T-helper 1 cell treated with Interleukin-12 subunit alpha and Interleukin-12 subunit beta and Interleukin-4 antibody, amounts not matched to agents 30 μg/mL and 1 μg/mL, for 36 hours (primary cell): ENCODE measurements at regions not wholly inside any gene's neighbourhood (a gene's known extent, or its start where the extent isn't known, plus 50 kb on each side); places are given as distances from the start of the nearest gene placed in this dataset.

Experiments
- H3K27ac Mint-ChIP-seq: one replicate; pipeline ENCODE4 v1.8.0; 2021; ENCODE audit warnings: mild to moderate bottlenecking, mixed read lengths
- H3K27me3 Mint-ChIP-seq: one replicate; pipeline ENCODE4 v1.8.0; 2021; ENCODE audit warnings: low read depth, mixed read lengths
- H3K36me3 Mint-ChIP-seq: one replicate; pipeline ENCODE4 v1.8.0; 2021; ENCODE audit warnings: low read depth, mixed read lengths
- H3K4me1 Mint-ChIP-seq: one replicate; pipeline ENCODE4 v1.8.0; 2021; ENCODE audit warnings: low read depth, mixed read lengths
- H3K4me3 Mint-ChIP-seq: one replicate; pipeline ENCODE4 v1.8.0; 2021; ENCODE audit warnings: mild to moderate bottlenecking, moderate library complexity, mixed read lengths
- H3K9me3 Mint-ChIP-seq: one replicate; pipeline ENCODE4 v1.8.0; 2021; ENCODE audit warnings: mixed read lengths

DNA sequence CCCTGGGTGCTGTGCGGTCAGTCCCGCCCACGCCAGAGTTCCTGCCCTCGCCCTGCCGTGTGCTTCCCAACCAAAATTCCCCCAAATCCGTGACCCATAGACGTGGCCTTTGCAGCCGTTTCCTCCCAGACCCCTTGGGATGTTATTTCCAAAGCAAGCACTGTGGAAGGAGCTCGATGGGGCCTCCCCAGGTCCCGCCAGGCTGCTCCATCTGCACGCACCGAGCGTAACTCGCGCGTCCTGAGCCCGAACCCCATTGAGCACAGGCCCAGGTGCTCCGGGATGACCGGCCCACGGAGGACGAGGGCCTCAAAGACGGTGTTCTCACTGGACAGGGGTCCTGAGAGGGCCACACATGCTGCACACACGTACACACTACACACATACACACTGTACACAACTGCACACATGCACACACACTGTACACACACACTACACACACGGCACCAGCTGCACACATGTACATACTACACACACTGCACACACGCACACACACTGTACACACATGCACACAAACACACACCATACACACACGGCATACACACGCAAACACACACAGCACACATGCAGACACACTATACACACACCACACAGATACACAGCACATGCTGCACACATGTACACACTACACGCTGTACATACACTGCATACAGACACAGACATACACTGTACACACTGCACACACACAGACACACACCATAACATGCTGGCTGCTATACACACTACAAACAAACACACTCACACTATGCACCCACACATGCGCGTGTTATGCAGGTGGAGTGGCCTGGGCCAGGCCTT, 431.2 kb upstream of the SALL3 start:
- Mint-ChIP-seq H3K4me3 (no peak overlapping the region), H3K36me3 (no peaks in the 10 kb centered on the region), H3K27me3 (no peaks in the 10 kb centered on the region), H3K9me3 (peaks cover 18% of the 10 kb centered on the region), H3K27ac (no peak overlapping the region), H3K4me1 (no peaks in the 10 kb centered on the region)

DNA sequence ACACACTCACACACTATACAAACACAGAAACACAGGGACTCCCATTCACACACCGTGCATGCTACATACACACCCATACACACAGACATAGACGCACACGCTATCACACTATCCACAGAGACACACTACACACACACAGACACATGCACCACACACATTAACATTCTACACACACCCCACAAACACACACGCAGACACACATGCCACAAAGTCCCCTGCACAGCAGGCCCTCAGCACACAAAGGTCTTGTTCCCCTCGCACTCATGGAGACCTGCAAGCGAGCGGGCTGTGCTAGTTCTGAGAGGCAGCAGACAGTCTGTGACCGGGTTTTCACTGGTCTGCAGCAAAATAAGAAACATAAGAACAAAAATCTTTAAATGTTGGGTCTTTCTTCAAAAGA, 429.6 kb upstream of the SALL3 start:
- no peak overlapping the region for H3K4me3 Mint-ChIP-seq
- peaks cover 25% of the 10 kb centered on the region for H3K9me3 Mint-ChIP-seq

DNA sequence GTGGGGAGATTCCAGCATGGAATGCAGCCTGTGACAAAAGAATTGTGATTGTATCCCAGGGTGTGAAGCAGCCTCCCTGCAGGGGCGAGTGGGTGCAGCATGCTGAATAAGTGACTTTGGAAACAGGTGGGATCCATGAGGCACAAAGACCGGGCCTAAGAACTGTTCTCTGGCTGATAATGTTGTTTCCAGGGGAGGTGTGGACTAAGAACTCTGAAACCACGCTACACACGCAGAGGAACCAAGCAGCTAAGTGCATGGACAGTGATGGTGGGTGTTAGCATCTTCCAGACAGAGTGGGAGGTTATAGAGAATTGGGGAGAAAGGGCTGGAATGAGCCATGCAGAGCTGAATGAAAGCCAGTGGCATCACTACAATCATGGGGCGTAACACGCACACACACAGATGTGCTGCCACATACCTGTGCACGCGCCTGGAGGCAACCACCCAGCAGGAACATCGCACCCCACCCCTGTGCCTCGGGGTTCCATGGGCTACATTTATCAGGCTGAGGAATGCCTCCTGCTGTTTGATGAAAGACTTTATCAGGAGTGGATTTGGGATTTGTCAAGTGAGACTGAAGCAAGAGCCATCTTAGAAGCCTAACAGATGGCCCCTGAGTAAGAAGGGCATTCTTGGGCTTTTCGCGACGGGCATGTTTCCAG, 424.5 kb upstream of the SALL3 start:
- Mint-ChIP-seq H3K27me3 (no peaks in the 10 kb centered on the region), H3K27ac (no peak overlapping the region), H3K4me3 (no peak overlapping the region), H3K36me3 (no peaks in the 10 kb centered on the region), H3K4me1 (no peaks in the 10 kb centered on the region), H3K9me3 (peaks cover 22% of the 10 kb centered on the region)

More for the DNA sequence above, 429.6 kb upstream of the SALL3 start:
- Mint-ChIP-seq H3K36me3 (no peaks in the 10 kb centered on the region), H3K27me3 (no peaks in the 10 kb centered on the region), H3K27ac (no peak overlapping the region), H3K4me1 (no peaks in the 10 kb centered on the region)

DNA sequence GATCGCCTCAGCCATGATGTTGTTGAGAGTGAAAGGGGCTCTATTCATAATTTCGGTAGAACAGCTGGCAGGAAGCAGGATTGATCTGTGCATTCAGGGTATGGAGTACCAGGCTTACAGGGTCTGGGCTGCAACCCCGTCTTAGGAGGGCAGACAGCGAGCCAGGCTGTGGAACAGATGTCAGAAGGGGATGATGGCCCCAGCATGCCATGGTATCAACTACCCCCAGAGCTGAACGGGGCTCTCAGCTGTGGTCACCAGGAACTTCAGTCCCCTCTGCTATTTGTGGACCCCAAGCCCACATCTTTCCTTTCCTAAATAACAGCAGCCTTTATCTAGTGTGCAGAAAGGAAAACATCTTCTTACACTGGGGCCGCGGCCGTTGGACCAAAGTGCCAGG, 422.2 kb upstream of the SALL3 start:
- Mint-ChIP-seq H3K4me1 (no peaks in the 10 kb centered on the region), H3K9me3 (peaks cover 22% of the 10 kb centered on the region), H3K27ac (no peak overlapping the region), H3K27me3 (no peaks in the 10 kb centered on the region), H3K36me3 (no peaks in the 10 kb centered on the region), H3K4me3 (no peak overlapping the region)

DNA sequence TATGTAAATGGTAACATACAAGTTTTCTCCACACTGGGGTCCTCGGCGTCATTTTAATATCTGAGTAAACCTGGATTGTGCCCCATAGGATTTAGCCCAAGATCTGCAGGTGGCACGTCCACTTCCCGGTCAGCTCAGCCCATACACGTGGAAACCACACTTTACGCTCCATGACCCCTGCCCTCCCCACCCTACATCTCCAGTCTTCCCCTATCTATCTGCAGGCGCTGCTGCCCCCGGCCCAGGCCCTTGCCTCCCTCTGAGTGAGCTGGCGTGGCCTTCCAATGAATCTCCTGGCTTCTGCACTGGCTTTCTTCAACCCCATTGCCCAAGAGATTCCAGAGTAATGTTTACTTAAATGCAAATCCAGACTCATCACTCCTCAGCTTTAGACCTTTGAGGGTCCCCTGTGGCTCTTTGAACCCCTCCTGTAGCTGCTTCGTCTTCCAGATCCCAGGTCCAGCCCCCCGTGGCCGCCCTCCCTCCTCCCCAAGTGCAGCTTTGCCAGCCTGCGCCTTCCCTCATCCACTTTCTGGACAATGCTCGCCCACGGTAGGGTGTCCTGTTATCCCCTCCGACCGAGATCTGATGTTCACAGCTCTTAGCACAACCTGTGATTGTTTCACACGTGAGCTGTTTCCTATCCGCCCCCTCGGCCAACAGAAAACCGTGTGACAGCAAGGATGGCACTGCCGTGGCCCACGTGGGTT, 421.4 kb upstream of the SALL3 start:
- Mint-ChIP-seq H3K9me3 (peaks cover 22% of the 10 kb centered on the region), H3K27me3 (no peaks in the 10 kb centered on the region), H3K4me3 (no peak overlapping the region), H3K36me3 (no peaks in the 10 kb centered on the region), H3K4me1 (no peaks in the 10 kb centered on the region), H3K27ac (no peak overlapping the region)

DNA sequence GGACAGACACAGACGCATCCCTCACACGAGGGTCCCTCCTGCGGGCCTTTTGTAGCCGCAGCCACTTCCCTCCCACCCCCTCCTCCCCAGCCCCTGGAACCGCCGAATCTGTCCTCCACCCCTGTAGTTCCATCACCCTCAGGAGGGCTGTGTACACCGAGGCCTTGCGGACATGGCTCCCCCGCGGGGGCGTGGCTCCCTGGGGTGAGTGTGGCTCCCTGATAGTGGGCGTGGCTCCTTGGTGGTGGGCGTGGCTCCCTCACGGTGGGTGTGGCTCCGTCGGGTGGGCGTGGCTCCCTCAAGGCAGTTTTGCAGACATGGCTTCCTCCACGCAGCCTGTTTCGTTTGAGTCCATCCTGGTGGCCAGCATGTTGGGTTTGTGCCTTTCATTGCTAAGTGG, 420.7 kb upstream of the SALL3 start:
- Mint-ChIP-seq H3K4me1 (no peaks in the 10 kb centered on the region), H3K9me3 (peaks cover 21% of the 10 kb centered on the region), H3K36me3 (no peaks in the 10 kb centered on the region), H3K4me3 (no peak overlapping the region), H3K27me3 (no peaks in the 10 kb centered on the region), H3K27ac (no peak overlapping the region)

DNA sequence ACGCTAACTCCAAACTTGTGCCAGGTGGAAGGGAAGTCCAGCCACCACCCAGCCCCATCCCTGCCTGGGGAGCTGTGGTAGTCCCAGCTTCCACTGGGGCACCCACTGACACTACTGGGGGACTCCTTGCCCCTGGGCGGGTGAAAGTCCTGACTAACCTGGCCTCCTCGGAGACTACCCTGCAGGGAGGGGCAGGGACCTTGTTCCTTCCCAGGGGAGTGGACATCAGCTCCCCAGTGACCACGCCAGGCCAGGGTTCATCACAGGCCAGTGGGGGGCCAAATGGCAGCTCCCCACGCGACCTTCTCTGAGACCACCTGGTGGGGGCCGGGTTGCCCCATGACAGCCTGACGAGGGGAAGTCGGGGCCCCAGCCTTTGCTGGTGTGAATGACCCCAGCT, 420.0 kb upstream of the SALL3 start:
- Mint-ChIP-seq H3K9me3 (peaks cover 15% of the 10 kb centered on the region), H3K4me1 (no peaks in the 10 kb centered on the region), H3K36me3 (no peaks in the 10 kb centered on the region), H3K27ac (no peak overlapping the region), H3K27me3 (no peaks in the 10 kb centered on the region), H3K4me3 (no peak overlapping the region)

DNA sequence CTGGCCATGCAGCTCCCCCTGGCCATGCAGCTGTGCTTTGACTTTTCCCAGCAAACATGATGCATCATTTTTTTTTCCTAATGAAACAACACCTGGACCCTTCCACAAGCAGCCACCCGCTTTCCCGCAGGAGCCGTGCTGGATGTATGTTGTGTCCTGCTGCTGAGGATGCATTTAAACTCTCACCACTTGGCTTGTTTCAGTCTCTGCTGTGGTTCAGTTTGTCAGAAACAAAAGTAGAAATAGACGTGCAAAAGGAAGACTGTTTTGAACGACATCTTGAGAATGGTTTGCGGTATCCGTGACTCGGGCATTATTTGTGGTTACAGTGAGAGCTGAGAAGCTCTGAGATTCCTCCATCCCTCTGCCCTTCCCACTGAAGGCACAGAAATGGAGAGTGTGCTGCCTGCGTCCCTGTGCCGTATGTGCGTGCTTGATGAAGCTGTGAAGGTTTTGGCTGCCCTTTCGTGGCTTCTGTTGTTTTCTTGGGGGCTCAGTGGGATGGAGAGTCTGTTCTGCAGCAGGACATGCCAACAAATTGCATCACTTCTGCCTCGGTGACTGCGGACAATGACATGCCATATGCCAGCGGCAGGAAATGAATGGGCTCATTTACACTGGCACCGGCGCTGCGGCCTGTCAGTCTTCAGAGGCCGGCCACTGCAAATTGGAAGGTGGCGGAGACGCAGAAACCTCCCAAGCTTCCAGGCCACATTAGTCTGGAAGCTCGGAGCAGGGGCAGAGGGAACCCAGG, 417.7 kb upstream of the SALL3 start:
- H3K36me3 Mint-ChIP-seq = no peaks in the 10 kb centered on the region
- peaks cover 9% of the 10 kb centered on the region for H3K9me3 Mint-ChIP-seq
- H3K4me3 Mint-ChIP-seq = no peak overlapping the region
- H3K4me1 Mint-ChIP-seq = no peaks in the 10 kb centered on the region
- H3K27ac Mint-ChIP-seq = no peak overlapping the region
- H3K27me3 Mint-ChIP-seq = no peaks in the 10 kb centered on the region

DNA sequence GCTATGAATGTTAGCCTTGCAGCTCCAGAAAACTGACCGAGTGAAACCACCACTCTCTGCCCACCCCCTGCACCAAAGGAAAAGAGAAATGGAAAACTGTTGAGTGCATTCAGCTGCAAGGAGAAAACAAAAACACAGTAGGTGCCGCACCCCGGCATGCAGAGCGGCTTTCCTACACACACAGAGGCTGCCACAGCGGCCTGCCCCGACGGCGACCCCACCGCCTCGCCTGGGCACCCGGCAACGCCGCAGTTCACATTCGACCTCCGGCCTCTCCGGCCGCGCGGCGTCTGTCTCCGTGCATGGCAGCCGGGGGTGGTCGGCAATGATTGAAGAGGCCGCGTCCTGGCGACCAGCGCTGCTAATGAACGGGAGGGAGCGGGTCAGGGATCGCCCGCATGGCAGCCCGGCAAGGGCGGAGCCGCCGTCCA, 417.1 kb upstream of the SALL3 start:
- Mint-ChIP-seq H3K4me1 (no peaks in the 10 kb centered on the region), H3K9me3 (peaks cover 13% of the 10 kb centered on the region), H3K4me3 (no peak overlapping the region), H3K36me3 (no peaks in the 10 kb centered on the region), H3K27ac (no peak overlapping the region), H3K27me3 (no peaks in the 10 kb centered on the region)

DNA sequence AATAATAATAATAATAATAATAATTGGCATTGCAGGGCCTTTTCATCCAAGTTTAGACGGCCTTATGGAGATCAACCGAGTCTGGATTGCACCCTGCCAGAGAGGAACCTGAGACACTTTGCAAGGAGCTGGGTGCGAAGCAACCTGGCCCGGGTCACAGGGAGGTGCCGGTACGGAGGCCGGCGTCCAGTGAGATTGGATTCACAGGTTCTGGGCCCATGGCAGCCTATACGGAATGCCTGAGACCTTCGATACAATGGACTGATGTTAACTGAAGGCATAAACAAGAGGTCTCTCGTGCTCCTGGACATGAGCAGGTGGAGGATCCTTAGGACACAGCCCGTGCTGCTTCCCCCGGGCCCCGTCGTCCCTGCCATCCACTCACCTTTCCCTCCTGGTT, 416.5 kb upstream of the SALL3 start:
- Mint-ChIP-seq H3K4me1 (no peaks in the 10 kb centered on the region), H3K27ac (no peak overlapping the region), H3K36me3 (no peaks in the 10 kb centered on the region), H3K27me3 (no peaks in the 10 kb centered on the region), H3K9me3 (peaks cover 13% of the 10 kb centered on the region), H3K4me3 (no peak overlapping the region)

DNA sequence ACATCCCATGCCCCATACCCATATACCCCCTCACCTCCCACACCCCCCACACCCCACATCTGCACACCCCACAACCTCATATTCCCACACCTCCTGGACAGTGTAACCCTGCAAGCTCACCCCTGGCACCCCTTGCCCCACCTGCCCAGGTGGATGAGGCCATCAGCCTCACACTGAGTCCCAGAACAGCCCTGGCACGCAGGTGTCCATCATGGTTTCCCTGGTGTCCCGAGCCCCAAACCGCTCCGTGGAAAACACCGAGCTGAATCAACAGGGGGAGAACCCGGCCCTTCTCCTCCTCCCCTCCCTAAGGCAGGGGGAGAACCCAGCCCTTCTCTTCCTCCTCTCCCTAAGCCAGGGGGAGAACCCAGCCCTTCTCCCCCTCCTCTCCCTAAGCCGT, 415.6 kb upstream of the SALL3 start:
- Mint-ChIP-seq H3K9me3 (peaks cover 19% of the 10 kb centered on the region), H3K27ac (no peak overlapping the region), H3K36me3 (no peaks in the 10 kb centered on the region), H3K4me1 (no peaks in the 10 kb centered on the region), H3K4me3 (no peak overlapping the region), H3K27me3 (no peaks in the 10 kb centered on the region)

DNA sequence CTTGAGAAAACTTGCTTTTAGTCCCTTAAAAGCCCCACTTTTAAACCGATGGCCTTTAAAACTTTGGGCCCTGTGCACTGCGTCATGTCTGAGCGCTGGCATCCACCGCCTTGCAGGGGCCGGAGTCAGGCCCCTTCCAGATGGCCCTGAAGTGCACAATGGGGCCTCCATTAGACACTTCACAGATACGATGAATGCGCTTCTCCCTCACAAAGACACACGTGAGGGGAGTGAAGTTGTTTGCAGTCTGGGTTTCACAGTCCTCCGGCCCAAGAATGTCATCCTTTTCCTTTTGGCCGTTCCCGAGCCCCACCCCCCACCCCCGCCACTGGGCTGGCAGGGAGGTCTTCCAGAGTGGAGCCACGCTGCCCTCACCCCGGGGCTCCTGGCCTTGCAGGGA, 415.1 kb upstream of the SALL3 start:
- H3K9me3 Mint-ChIP-seq = peaks cover 19% of the 10 kb centered on the region

DNA sequence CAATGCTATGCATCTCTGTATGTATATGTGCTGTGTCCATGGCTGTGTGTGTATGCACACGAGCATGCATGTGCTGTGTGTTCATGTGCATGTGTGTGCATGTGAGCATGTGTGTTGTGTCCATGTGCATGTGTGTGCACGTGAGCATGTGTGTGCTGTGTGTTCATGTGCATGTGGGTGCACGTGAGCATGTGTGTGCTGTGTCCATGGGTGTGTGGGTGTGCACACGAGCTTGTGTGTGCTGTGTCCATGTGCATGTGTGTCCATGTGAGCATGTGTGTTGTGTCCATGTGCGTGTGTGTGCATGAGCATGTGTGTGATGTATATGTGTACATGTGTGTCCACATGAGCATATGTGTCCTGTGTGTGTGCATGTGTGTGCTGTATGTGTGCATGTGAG, 414.4 kb upstream of the SALL3 start:
- peaks cover 21% of the 10 kb centered on the region for H3K9me3 Mint-ChIP-seq
- H3K27ac Mint-ChIP-seq = no peak overlapping the region
- H3K36me3 Mint-ChIP-seq = no peaks in the 10 kb centered on the region
- H3K4me1 Mint-ChIP-seq = no peaks in the 10 kb centered on the region
- no peak overlapping the region for H3K4me3 Mint-ChIP-seq
- no peaks in the 10 kb centered on the region for H3K27me3 Mint-ChIP-seq

More for the DNA sequence above, 415.1 kb upstream of the SALL3 start:
- Mint-ChIP-seq H3K27me3 (no peaks in the 10 kb centered on the region), H3K36me3 (no peaks in the 10 kb centered on the region), H3K27ac (no peak overlapping the region), H3K4me1 (no peaks in the 10 kb centered on the region), H3K4me3 (no peak overlapping the region)

DNA sequence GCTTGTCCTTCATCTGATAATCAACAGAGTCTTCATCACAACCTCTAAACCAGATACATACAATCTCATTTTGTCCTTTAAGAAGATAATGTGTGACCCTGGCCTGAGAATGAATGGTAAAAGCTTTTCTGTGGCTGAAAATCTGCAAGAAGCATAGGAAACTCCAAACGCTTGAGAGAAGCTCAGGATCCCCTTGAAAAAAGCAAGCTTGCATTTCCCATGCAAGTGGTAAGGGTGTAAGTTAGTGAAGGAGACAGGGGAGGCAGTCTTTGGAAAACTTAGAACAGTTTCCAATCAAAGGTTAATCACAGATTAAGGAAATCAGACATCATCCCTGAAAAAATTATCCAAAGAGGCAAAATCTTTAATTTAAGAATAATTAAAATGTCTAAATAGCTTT, 413.6 kb upstream of the SALL3 start:
- Mint-ChIP-seq H3K4me1 (no peaks in the 10 kb centered on the region), H3K36me3 (no peaks in the 10 kb centered on the region), H3K27me3 (no peaks in the 10 kb centered on the region)

More for the DNA sequence above, 413.6 kb upstream of the SALL3 start:
- H3K4me3 Mint-ChIP-seq = no peak overlapping the region
- peaks cover 23% of the 10 kb centered on the region for H3K9me3 Mint-ChIP-seq
- H3K27ac Mint-ChIP-seq = no peak overlapping the region
